ENCODE measurements at regions not wholly inside any gene's neighbourhood (a gene's known extent, or its start where the extent isn't known, plus 50 kb on each side); places are given as distances from the start of the nearest gene placed in this dataset.
"Not testable (repeated sequence)": the region's sequence is repeated elsewhere in the genome, so short reads cannot be mapped to it uniquely, and the experiment has no call there.

DNA sequence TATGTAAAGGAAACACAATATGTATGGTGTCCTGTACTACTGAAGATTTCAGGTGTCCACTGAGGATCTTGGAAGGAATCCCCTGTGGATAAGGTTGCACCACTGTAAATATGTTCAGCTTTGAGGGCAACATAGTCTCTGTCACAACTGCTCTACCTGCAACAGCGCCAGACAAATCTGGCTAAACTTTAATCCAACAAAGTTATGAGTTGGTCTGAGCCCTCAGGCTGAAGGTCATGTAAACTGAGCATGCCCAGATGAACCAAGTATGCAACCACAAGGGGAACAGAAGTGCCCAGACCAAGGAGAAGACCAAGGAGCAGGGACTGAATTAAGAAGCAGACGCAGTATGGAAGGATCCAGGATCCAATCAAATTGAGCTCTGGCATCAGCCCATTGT is 135.0 kb upstream of the ZNF658 start:
- not testable (repeated sequence) for DNase-seq (ENCODE audit: low spot score)

DNA sequence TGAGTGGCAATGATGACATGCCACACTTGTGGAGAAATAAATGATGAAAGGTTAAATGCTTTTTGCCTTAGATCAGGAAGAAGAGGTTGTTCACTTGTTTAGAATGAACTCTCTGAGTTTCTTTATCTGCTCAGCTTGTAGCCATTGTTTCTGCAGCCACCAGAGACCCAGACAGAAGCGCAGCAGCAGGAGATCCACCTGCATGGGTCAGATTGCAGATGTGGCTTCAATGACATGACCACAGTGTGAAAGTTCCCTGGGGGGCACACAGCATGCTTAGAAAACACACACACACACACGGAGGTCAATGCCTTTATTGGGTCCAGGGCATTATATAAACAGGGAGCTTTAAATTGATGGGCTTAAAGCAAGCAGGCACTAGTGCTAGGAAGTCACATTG is 129.0 kb upstream of the ZNF658 start:
- DNase-seq (ENCODE audit: low spot score), result not testable (repeated sequence)

DNA sequence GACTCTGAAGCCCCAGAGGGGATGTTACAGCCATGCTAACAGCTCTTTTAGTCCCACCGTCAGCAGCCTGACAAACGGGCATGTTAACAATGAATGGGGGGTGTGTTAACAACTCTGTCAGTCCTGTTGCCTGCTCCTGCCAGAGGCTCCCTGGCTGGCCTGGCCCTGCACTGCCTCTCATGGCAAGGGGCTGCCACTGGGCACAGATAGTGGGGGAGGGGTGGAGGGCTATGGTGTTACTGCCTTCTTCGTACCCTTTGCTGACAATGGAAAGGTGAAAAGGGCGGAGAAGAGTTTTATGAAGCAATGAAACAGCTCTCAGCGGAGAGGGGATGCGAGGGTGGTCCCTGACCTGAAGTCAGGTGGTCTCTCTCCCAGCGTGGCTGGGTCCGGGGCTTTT is 125.9 kb upstream of the ZNF658 start:
- DNase-seq (ENCODE audit: low spot score), result peak; percentile 52

DNA sequence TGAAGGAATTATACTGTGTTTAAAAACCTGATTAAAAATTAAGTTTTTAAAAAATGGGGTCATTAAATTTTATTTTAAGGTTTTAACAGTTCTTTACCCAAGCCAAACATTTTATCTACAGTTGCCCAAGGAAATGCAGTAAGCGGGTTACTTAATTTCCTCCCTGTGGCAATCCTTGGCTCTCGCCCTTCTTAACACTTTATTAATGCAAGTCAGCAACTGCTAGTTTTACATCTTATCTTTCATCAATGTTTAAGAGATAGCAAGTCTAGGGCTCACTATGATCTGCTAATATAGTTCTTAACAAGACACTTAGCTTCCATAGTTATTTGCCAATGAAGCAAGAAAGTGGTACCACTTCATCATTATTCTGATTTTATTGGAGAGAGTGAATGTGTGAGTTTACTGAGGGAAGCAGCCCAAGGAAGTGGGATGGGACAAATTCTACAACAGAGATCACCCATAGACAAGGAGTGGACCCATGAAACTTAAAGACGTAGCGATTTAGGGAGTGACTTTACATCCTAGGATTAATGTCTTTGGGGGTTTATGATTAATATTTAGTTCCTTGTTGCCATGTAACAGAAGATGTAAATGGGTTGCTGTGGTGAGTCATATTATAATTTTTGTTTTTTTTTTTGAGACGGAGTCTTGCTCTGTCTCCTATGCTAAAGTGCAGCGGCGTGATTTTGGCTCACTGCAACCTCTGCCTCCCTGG is 120.4 kb upstream of the ZNF658 start:
- not testable (repeated sequence) for DNase-seq (ENCODE audit: low spot score)

DNA sequence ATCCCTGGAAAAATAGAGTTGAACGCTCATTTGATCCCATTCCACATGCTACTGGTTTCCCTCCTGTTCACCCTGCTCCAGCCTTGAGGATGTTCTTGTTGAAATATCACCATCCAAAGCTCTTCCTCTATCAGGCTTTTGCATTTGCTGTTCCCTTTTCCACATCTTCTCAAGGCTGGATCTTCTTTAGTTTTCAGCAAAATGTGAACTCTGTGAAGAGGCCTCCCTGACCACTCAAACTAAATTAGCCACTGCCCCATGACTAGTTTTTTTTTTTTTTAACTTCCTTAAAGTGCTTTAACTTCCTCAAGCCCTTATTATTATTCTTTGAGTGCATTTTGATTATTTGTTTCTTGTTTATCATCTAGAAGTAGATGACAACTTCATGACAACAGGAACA is 119.3 kb upstream of the ZNF658 start:
- DNase-seq (ENCODE audit: low spot score), result not testable (repeated sequence)

DNA sequence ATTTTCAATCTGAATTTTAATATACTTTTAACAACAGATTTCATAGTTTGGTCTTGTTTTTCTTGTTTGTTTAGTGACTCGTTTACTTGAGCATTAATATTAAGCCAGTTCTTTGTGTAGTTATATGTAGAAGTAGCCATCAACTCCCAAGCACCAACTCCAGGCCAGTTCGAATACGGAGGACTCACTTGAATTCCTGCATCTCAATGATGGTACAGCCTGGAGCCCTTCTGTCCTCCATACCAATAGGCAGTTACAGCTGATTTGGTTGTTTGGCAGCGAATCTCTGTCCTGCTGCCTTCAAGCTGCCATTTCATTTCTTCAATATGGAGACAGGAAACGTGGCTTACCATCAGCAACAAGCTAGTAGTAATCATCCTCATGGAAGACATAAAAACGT is 118.5 kb upstream of the ZNF658 start:
- DNase-seq (ENCODE audit: low spot score), result not testable (repeated sequence)

DNA sequence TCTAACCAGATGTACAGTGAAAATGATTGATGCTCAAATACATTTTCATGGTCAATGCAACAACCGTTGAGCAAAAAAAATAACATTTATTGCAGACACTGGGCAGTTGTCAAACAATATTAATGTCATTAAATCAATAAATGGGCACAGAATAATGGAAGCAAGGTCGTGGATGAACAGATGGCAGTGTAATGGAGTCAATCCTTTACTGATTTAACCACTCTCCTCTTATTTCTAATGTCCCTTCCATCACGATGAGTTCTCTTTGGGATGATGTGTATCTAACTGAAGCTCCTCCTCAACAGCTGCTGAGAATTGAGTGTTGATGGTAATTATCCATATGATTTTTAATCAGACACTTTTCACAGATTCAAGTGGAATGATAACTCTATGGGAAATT is 114.9 kb upstream of the ZNF658 start:
- DNase-seq (ENCODE audit: low spot score), result not testable (repeated sequence)

DNA sequence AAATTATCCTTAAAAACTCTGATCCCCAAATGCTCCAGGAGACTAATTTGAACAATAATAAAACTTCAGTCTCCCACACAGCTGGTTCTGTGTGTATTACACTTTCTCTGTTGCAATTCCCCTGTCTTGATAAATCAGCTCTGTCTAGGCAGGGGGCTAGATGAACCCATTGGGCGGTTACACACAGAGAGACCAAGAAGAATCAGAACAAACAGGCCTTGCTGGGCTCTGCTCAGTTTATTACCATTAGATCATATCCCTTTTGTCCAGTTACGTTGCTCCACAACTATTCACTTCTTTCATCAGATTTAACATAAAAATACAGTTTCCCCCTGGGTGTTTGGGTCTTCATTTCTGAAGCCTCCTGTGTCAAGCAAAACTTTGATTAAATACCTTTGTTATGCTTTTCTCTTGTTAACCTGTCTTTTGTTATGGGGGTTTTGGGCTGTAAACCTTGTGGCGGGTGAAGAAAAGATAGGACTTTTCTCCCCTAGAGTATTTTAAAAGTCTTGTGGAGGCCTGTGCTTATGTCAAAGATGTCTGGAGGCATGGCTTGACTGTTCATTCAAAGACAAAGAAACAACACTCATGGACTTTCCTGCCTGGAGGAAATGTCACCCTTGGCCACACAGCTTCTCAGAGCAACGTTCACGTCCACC is 109.3 kb upstream of the ZNF658 start:
- not testable (repeated sequence) for DNase-seq (ENCODE audit: low spot score)

DNA sequence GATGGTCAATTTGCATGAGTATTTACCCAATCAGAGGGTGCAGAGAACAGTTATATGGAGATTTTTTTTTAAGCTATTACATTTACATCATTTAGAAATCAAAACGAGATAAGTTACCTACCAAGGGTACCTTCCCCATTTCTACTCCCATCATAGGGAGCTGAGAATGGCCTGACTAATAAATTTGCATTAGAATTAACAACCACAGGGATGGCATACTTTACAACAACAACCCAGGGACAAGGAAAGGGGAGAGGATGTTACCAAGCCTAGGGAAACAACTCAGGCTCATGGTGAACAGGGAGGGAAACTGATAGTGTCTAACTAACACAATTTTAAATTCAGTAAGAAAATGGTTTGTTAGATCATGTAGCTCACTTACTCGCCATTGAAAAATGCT is 105.8 kb upstream of the ZNF658 start:
- not testable (repeated sequence) for DNase-seq (ENCODE audit: low spot score)

DNA sequence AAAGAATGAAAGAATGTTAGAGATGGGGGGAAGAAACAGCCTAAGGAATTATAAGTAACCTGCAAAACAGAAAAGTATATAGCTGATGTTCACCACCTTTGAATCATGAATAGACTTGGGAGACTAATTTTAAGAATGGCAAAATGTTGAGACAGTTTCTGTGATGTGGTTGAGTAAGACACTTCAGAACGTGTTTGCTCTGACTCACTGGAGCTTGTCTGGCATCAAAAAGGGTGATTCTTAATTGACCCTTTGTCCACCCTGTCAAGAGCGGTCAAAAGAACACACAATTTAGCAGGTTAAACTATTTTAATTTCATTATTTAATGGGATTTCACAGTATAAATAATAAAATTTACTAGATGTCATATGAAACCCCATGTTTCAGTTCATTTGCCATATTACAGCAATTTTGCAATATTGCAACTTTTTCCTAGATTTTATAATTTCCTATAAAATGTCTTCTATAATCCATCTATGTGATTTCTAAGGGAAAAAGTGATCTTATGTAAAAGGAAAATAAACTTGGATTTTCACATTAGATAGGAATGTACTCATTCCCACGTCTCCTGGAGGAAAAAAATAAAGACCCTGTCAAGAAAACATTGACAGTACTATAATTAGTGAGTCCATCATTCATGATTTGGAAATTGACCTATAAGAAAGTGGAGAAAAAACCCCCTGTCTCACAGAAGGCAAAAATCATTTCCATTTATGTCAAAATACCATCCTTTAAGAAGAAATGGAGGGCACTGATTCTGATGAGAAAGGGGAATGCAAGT is 104.6 kb upstream of the ZNF658 start:
- not testable (repeated sequence) for DNase-seq (ENCODE audit: low spot score)

DNA sequence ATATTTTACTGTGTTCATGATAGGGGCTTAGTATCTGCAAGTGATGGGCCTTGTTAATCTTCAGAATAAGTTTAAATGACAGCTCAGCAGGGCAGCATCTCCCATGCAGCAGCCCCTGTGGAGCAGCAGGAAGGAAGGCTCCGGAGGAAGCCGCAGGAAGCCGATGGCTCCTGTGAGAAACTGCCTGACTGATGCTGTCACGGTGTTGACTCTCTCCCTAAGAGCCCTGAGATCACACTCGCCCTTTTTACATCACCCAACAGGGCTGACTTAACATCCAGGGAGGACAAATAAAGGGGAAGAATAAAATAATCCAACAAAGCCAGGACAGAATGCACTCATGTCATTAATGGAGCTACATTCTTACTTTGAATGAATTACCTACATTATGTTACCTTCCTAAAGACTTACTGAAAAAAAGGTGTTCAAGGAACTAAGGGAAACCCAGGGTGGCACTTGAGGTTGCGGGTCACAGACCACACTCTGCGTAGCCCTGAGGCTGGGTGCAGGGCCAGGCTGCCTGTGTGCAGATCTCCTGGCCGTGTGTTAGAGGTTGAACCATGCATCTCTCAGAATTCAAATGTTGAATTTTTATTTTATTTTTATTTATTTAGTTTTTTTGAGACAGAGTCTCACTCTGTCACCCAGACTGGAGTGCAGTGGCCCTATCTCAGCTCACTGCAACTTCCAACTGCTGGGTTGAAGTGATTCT is 102.5 kb upstream of the ZNF658 start:
- DNase-seq (ENCODE audit: low spot score), result not testable (repeated sequence)

DNA sequence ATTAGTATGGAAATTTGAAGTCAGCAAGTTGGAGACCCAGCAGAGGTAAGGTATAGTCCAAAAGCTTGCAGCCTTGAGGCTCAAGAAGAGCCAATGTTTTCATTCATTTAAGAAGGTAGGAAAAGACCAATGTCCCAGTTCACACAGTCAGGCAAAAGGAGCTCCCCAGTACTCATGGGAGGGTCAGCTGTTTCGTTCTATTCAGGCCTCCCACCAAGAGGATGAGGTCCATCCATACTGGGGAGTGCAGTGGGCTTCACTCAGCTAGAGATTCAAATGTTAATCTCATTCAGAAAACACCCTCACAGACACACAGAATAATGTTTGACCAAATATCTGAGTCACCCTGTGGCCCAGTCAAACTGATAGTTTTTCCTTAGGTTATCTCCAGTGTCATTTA is 96.9 kb upstream of the ZNF658 start:
- not testable (repeated sequence) for DNase-seq (ENCODE audit: low spot score)

DNA sequence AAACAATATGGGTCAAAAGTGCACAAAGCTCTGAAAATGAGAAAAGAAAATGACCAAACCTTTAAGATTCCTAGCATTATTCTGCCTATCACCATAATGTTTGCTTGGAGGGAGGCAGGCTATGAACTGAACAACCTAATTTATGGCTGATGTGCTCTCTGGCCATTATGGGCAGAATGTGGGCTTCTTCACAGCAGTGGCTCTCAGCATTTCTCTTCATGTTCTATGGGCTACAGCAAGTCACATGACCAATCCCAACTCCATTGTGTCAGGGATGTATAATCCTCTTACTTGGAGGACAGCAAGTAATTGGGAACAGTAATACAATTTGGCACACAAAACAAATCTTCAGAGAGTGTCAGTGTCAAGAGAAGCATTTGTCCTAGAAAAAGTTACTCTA is 90.3 kb upstream of the ZNF658 start:
- DNase-seq (ENCODE audit: low spot score), result not testable (repeated sequence)

DNA sequence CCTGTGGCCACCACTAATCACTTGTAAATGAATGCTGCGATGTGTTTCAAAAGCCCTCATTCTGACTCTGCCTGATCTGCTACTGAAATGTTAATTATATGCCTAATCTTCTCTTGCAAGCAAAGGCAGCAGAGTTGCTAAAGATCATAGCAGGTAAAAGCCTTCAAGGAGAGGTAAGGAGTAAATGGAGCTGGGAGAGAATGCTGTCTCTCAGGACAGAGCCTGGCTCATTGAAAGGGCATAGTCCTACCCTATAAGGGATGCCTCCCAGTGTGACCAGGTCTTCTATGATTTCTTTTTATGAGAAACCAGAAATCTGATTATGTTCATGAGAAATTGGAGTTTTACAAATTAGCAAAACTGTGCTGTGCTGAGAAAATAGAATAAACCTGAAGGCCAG is 88.2 kb upstream of the ZNF658 start:
- DNase-seq (ENCODE audit: low spot score), result not testable (repeated sequence)

DNA sequence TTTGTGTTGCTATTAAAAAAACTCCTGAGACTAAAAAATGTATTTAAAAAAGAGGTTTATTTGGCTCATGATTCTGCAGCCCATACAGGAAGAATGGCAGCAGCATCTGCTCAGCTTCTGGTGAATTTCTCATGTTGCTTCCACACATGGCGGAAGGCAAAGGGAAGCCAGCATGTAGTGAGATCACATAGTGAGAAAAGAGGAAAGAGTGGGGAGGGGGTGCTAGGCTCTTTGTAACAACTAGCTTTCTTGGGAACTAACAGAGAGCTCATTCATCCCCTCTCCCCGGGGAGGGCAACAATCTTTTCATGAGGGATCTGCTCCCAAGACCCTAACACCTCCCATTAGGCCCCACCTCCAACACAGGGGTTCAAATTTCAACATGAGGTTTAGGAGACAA is 87.6 kb upstream of the ZNF658 start:
- not testable (repeated sequence) for DNase-seq (ENCODE audit: low spot score)

DNA sequence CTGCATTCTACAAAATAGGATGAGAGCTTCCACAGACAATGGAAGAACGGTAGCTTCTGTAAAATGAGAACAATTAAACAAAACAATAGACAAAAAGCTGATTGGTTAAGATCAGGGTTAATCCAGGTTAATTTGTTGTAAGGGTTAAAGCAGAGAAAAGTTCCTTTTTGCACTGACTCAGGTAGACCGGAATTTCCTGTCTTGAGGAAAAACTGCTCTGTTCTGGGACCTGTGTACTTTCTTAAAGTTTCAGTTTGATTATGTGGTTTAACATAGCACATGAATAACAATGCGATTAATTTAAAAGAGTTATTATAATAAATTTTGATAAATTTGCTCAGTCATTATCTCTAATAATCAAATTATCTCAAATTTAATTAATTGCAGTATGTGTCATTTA is 86.5 kb upstream of the ZNF658 start:
- not testable (repeated sequence) for DNase-seq (ENCODE audit: low spot score)

DNA sequence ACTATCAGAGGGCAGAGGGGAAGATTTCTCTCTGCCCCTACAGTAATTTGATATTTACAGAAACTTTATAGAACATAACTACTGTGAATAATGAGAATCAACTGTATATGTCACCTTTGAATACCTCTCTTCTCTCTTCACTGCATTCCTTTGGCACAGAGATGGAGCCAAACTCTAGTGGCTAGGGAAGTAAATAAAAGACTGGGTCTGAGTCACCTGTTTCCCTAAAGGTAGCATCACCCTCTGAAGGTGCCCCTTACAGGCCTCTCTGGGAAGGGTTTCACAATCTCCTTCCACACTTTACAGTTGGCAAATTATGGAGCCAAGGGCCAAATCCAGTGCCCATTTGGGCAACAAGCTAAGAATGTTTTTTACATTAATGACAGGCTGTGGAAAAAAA is 81.0 kb upstream of the ZNF658 start:
- DNase-seq (ENCODE audit: low spot score), result not testable (repeated sequence)

DNA sequence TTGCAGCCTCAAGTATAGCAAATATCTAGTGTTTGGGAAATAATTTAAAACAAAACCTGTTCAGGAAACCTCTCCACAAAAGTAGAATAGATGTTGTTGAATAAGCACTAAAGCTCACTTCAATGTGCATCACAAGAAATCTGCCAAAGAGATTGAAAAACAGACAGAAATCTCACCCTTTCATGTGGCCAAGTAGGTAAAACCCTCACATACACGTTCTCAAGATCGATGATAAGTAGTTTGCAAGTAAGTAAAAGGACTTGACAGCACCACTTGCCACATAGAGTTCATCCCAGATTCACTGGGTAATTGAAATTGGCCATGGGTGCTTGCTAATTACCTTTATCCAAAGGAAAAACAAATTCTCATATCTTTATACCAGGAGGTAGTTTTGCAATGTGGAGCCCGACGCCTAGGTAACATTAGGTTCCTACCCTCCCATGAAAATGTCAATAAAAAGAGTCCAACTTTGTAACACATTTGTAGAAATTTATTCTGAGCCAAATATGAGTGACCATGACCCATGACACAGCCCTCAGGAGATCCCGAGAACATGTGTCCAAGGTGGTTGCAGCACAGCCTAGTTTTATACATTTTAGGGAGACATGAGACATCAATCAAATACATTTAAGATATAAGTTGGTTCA is 80.4 kb upstream of the ZNF658 start:
- not testable (repeated sequence) for DNase-seq (ENCODE audit: low spot score)

DNA sequence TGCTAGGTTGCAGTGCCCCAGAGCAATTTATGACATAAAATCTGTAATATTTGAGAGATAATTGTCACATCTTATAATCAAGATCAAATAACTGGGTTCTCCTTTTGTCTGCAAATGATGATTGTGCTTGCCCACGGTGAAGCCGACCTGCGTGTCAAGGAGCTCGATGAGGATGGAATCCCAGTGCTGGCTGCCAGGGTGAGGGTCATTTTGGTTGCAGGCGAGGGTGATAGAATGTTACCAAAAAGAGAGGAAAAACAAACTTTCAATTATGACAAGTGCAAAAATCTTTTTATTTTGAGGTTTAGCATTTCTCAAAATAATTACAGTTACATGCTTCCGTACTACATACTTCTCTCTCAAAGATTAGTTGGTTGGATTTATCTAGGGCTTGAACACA is 76.4 kb upstream of the ZNF658 start:
- not testable (repeated sequence) for DNase-seq (ENCODE audit: low spot score)

DNA sequence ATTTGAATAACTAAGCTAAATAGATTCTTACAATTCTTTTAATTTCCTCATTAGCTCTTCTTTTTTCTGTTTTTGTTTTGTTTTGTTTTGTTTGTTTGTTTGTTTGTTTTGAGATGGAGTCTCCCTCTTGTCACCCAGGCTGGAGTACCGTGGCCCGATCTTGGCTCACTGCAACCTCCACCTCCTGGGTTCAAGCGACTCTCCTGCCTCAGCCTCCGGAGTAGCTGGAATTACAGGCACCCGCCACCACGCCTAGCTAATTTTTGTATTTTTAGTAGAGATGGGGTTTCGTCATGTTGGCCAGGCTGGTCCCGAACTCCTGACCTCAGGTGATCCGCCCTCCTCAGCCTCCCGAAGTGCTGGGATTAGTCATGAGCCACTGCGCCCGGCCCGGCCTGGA is 70.7 kb upstream of the ZNF658 start:
- DNase-seq (ENCODE audit: low spot score), result not testable (repeated sequence)

DNA sequence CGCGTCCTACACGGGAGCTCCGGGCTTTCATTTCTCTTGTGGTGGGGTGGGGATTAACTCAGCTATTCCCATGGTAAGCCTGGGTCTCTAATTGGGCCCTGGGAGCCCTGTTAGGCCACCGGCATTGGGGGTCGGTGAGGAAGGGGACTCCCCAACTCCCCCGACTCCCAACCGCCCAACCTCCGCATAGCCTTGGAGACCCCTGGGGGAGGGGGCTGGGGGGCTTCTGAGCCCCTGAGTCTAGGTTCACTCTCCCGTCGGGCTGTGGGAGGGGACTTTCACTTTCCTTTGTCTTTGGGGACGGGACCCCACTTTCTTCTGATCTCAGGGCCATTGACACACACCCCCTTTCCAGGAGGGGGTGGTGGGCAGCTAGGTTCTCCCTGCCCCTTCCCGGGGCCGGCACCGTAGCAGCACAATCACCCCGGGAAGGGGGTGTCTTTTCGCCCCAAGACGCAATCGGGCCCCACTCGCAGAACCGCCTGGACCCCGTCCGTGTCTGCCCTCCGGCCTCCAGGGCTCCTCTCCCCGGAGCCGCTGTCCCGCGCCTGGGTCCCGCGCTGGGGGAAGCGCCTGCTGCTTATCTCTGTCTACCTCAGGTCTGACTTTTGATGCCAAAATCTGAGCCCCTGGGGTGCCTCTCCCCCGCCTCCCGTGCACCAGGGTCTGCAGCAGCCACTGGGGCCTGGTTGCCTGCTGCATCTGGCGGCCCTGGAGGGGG is 69.6 kb upstream of the ZNF658 start:
- peak; percentile 34 for DNase-seq (ENCODE audit: low spot score)

Data from left forelimb (tissue), 1 donor.